Stimulated activated CD4-positive, alpha-beta T cell treated with anti-CD3 and anti-CD28 coated beads, Interleukin-4, amount 100 ng/mL, for 1 hour (primary cell): ENCODE measurements at regions not wholly inside any gene's neighbourhood (a gene's known extent, or its start where the extent isn't known, plus 50 kb on each side); places are given as distances from the start of the nearest gene placed in this dataset.
A peak's percentile ranks its signal among the peaks of the same experiment; 100 is the strongest.

Experiments
- DNase-seq: peaks from one replicate; pipeline ENCODE4 v3.0.0-alpha.2; 2020

- no peak for DNase-seq
Observed at GRCh38 chr2:196318517-196319377, 147.4 kb upstream of the STK17B start.

- DNase-seq, result no peak
Observed at GRCh38 chr2:196322973-196323810, 151.8 kb upstream of the STK17B start.

GRCh38 chr2:196324211-196324610, 152.8 kb upstream of the STK17B start:
- DNase-seq, result no peak

DNA sequence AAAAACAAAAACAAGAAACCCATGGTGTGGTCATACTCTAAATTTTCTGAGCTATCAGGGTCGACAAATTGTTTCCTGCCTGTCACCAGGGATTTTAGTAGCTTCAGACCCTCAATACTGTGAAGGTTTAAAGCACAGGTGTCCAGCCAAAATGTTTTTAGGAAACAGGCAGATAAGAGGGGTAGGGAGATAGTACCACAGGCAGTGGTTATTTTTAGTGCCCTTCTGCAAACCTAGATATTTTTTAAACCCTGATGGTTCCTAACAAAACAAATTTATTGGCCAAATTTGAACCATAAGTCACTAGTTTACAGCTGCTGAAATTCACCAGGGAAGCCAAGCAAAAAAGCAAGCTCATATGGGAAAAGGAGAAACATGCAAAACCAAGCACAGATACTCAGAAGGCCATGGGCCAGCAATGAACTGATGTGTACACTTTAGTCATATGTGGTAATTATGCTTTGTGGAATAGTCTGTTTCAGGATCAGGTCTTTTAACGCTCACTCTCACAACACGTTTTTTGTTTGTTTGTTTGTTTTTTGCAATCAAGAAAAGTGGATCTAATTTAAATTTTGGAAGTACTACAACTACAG, 156.8 kb upstream of the STK17B start:
- no peak for DNase-seq

- DNase-seq, result no peak
Observed at GRCh38 chr2:196329959-196330358, 158.6 kb upstream of the STK17B start.

DNA sequence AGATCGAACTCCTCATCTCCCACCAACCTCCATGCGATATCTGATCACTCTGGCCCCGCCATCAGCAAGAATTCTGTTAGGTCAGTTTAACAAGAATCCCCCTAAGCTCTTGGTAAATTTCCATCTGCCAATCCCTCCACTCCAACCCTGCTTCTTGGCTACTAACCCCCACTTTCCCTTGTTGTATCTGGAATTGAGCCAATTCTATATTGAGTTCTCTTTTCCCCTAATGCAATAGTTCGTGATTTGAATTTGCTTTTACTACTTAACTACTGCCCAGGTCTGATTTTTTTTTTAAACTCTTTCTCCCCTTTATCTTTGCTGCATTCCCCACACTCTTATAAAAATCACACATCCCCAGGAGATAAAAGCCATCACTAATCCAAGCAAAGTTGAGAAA, 159.3 kb upstream of the STK17B start:
- DNase-seq, result no peak

- DNase-seq, result no peak
Observed at GRCh38 chr2:196331143-196331542, 159.8 kb upstream of the STK17B start.

GRCh38 chr2:196331851-196332250, 160.5 kb upstream of the STK17B start:
- no peak for DNase-seq

GRCh38 chr2:196333397-196333796, 162.0 kb upstream of the STK17B start:
- no peak for DNase-seq

DNA sequence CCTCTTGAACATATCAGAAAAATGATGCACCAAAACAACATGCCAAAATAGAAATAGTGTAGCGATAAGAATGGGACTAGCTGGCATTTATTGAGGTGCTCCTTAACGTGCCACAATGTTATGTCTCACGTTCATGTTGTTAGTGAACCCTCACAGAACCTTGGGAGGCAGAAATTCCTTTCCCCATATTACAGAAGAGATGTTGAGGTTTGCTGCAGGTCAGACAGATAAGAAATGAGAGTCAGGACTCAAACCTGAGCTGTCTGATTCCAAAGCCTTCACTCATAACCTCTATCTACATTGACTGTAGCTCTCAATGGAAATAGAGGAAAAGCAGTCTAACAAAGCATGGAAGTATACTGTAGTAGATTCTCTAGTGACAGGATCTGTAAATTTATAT, 163.3 kb upstream of the STK17B start:
- DNase-seq, result no peak

DNA sequence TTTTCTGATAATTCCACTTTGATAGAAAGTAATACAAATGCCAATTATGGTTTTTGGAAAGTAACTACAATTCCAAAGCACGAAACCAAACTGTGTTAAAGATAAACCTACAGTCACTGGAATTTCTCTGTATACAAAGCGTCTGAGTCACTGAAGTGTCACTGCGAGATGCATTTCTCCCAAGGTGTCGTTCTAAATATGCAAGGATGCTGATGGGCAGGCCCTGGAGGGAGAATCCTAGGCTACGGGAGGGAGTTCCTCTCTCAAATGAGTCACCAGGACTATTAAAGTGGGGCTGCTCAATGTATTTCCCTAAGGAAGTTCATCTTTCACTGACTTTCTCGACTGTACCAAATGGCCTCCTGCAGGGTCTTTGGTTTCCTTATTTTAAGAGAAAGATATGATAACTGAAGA, 163.8 kb upstream of the STK17B start:
- no peak for DNase-seq

GRCh38 chr2:196336207-196336606, 164.8 kb upstream of the STK17B start:
- DNase-seq, result no peak

GRCh38 chr2:196336715-196337114, 165.3 kb upstream of the STK17B start:
- no peak for DNase-seq

- DNase-seq, result peak; percentile 16
Observed at GRCh38 chr2:196337208-196337953, 166.0 kb upstream of the STK17B start.

- no peak for DNase-seq
Observed at GRCh38 chr2:196338440-196338839, 167.1 kb upstream of the STK17B start.

- no peak for DNase-seq
Observed at GRCh38 chr2:196341277-196341841, 170.0 kb upstream of the STK17B start.

- DNase-seq, result no peak
Observed at GRCh38 chr2:196344397-196344796, 173.0 kb upstream of the STK17B start.

DNA sequence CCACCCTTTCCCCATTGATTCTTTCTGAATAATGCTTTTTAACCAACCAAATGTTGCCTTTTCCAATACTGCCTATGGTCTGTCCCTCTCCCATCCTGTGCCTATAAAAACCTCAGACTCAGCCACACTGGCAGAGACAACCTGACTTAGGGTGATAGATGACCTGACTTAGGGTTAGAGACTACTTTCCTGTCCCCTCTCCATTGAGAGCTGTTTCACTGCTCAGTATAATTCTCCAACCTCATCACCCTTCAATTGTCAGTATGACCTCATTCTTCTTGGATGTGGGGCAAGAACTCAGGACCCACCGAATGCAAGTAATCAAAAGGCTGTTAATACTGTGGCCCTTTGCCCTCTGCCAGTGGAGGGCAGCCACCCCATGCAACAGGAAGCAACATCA, 182.3 kb upstream of the STK17B start:
- DNase-seq, result no peak

DNA sequence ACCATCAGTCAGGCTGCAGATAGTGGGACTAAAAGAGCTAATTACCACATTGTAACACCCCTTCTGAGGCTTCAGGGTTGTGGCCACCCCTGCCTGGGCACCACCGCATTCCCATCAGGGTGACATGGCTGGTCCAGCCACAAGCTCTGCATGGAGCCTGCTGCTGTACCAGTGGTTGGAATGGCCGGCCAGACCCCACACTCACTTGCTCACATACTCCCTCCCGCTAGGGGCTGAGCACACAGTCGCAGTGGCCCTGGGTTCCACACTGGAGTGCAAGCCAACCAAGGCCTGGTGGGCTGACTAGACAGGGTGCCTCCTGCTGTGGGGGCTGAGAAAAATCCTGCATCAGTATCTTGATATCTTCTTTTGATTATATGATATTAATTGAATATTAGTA, 182.8 kb upstream of the STK17B start:
- DNase-seq, result no peak

DNA sequence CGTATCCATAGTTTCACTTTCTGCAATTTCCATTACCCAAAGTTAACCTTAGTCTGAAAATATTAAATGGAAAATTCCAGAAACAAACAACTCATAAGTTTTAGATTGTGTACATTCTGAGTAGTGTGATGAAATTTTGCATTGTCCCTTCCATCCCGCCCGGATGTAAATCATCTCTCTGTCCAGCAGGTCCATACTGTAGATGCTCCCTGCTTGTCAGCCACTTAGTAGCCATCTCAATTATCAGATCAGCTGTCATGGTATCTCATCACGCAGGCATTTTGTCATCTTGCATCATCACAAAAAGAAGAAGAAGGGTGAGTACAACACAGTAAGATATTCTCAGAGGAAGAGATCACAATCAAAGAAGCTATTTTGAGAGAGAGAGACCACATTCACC, 185.0 kb upstream of the STK17B start:
- DNase-seq, result no peak

- DNase-seq, result no peak
Observed at GRCh38 chr2:196360650-196361049, 189.3 kb upstream of the STK17B start.

- DNase-seq, result no peak
Observed at GRCh38 chr2:196361606-196362326, 190.4 kb upstream of the STK17B start.
